HS-27A (cell line): ENCODE measurements at regions not wholly inside any gene's neighbourhood (a gene's known extent, or its start where the extent isn't known, plus 50 kb on each side); places are given as distances from the start of the nearest gene placed in this dataset.

ENCODE experiments used
- DNase-seq: peaks from one replicate; pipeline ENCODE4 v3.0.0-alpha.2; 2012; ENCODE audit warnings: low read depth, missing footprints

DNA sequence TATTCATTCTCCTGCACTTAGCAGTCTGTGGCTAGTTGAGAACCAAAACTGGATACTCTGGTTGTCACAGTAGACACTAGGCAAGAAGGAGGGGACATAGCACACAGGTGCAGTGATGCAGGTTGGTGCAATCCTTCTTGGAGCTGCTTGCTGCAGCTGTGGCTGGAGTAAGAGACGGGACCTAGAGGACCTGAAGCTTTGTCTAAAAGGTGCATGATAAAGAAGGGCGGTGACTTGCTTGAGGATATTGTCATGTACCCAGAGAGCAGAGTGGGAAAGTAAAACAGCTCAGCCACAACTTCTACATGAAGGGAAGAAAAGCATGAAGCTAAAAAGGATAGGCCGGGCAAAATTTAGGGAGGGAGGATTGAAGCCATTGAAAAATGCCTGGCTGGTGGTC, 304.1 kb upstream of the KIRREL3 start:
- DNase-seq = no peak

DNA sequence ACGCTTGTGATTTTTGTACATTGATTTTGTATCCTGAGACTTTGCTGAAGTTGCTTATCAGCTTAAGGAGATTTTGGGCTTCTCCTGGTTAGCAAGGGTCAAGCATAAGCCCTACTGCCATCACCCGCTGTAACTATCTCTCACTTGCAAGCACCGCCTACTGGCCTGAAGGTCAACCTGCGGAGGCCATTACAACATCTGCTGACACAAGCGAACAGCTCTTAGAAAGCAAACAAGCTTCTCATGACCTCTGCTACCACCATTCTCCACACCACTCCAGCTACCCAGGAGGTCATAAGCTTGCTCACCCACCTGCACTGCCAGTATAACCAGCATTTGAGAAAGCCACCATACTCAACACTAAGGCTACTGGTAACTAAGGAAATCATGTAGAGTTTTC, 288.4 kb upstream of the KIRREL3 start:
- no peak for DNase-seq

DNA sequence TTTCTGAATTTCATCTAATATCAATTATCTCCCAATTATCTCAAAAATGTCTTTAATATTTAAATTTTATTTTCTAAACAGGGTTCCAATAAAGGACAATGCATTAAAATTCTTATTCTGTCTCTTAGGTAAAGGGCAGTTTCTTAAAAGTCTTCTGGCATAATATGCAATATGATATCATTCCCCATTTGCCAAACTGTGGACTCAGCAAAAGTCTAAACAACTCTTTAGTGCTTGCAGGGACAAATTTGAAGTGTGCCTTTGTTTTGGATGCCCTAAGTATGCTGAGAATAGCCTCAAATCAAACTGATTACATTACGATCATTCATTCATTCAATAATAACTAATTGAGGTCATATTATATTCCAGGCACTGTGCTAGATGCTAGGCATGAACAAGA, 281.0 kb upstream of the KIRREL3 start:
- DNase-seq = no peak

DNA sequence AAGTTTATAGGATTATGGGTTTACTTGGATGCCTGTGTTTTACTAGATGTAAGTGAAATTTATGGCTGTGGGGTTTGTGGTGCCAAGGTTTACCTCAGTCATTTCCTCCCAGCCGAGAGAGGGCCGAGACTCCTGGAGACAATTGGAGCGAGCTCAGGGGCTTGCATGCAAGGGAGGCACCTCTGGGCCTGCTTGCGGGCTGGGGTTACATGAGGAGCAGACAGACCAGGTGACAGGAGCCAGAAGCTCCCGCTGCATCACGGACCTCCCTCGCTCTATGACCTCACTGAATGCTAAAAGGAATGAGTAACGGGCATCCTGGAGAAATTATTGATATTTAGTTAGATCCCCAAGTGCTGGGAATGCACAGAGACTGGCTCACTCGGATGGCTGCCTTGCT, 275.2 kb upstream of the KIRREL3 start:
- no peak for DNase-seq

DNA sequence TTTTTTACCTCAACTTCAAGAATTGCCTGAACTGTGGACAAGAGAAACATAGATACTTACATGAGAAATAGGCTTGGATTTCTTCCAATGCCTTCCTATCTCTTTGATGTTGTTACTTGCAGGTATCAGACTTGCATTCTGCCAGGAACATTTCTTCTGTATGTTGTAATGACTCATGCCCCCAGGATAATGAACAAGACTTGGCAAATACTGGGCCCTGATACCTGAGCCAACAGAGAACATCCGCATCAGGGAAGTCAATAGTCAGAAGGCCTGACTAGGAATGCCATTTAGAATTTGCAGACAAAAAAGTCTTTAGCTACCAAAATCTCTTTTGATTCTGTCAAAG, 273.7 kb upstream of the KIRREL3 start:
- no peak for DNase-seq

DNA sequence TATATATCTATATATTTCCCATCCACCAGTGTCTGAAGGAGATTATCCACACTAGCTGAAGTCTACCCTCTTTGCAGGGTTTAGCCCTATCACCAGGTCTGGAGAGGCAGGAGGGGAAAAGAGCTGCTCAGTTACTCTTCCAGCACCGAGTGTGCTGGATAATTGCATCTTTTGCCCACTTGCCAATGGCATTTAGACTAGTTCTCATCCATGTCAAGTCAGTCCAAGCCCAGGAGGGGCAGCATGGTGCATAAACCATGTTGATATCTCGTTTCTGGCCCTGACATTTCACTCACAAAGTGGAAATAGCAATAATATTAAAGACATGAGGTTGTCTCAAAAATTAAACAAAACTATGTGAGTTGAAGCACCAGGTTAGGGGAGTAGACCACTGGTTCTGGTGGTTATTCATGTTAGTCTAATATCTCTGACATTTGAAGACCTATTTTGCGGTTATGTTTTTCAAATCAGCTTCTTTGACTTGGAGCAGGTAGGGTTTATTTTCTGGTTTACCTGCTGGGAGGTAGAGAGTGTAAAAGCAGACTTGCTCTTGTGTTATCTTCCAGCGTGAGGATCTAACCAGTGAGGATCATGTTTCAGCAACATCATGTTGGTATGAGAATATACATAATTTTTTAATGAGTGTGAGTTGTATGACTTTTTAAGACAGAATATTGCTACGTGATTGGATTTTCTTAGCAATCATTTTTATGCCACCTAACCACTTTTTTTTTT, 273.2 kb upstream of the KIRREL3 start:
- DNase-seq = no peak

DNA sequence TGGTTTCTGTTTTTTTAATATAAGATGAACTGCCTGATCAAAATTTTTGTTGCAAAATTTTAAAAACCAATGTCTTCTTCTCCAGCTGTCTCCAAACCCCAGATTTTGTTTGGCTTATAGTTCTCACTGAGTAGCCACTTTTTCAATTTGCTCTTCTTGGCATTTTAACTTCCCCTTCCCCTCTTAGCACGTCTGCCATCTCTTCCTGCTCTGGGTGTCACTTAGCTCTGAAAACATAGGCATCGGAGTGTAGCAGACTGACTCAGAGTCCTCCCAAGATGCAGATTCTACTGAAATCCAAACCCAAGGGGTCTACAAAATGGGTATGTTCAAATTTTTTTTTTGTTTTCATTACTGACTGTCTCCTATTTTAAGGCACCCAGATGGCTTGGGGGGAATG, 270.3 kb upstream of the KIRREL3 start:
- no peak for DNase-seq

DNA sequence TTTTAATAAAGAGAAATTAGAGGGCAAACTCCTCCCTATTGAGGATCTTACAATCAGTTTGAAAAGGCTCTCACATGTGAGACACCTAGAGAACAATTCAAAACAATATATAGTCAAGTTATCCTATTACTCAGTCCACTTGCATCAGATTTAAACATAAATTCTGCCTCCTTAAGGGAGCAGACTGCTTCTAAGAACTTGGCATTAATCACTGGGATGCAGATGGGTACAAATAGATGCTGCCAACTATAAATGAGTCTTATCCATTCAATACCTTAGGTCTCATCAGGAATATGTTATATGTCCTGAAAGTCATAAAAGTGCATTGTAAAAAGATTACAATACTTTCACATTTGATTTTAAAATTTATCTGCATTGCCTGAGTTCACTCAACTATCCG, 269.3 kb upstream of the KIRREL3 start:
- no peak for DNase-seq

DNA sequence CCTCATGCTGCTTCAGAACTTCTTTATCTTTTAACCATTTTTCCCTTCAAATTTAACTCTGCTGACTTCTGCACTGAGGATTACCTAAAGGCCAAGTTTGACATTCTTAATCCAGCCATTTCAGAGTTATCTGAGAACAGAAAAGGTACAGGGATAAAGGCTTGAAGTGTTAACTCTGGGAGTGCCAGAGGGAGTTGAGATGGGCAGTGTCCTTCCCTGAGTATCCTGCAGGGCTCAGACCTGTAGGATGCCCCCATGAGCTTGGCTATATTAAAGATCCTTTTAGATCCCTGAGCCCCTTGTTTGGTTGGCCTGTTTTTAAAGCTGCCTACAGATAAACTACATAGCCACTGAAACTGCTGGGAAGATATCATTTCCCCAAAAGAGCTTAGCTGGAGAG, 268.4 kb upstream of the KIRREL3 start:
- no peak for DNase-seq

DNA sequence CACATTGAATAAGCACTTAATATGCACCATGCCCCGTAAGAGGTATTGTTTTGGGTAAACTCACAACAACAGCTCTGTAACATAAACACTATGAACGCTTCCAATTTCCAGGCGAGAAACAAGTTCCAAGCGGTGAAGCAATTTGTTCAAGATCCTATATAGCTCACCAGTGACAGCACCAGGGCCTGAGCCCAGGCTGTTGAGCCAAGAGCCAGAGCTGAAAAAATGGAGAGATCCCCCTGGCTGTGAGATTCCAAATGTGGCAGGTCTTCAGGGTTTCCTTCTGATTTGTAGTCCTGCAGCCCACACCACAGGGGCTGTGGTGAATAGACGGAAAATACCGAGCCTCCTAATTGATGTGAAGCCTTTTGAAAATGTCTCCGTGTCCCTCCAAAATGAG, 268.0 kb upstream of the KIRREL3 start:
- no peak for DNase-seq

DNA sequence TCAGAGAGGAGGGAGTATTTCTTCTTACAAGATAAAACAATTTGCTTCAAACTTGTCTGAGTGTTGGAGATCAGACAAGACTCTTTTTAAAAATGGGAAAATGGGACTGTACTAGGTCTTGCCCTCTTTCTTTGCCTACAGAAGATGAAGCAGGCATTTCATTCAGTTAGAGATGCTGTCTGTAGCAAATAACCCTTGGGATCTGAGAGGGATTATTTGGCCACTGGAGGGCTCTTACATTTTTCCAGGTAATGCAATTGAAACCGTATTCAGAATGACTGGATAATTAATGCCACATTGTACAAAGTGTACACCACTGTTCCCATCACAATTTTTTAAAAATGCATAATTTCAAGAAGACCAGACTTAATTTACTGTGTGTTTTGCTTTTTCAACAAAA, 258.5 kb upstream of the KIRREL3 start:
- DNase-seq = no peak

DNA sequence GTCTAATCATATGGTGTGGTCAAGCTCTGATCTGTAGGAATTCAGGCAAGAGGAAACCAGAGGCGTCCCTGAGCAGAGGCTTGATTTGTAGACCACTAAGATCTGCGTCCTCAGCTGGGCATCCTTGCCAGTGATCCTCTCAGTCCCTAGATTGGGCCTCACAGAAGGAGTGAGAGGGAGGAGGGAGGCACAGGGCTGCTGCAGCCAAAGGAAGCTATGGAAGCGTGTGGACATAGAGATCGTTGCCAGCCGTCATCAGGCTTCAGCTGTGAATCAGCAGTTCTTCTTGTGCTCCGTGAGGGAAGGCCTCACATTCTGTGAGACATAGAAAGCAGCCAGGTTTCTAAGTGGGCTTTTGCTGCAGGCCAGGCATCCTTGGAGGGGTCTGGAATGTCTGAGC, 254.6 kb upstream of the KIRREL3 start:
- no peak for DNase-seq

DNA sequence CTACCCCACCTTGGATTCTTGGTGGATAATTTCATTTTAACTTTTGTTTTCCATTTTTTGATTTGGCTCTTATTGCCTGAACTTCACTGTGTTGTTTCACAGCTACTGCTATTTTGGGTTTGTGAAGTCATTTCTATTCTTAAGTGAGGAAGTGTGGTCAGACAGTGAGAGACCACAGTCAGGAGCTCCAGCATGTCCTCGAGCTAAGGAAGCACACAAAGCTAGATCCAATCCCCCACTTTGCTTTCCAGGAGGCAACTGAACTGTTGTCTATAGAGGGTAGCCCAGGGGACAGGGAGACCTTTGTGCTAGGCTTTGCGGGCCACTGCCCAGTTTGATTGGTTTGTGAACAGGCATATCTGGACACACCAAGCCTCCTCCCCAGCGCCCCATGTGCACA, 251.8 kb upstream of the KIRREL3 start:
- DNase-seq = no peak

DNA sequence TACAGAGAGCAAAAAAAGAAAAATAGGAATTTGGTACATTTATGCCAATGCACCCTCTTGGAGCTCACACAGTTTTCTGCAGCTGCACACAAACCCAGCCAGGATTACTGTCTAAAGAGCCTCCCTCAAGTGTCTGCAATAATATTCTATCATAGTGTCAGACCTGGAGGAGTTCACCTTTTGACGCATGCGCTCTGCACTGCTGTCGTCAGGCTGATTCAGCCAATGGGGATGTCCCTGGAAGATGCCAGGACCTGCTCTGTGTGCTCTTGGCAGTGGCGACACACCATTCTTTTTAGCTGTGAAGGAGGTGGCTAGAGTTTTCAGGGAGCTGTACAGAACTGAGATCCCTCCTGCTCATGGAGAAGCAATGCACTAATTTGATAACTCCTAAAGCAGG, 249.0 kb upstream of the KIRREL3 start:
- no peak for DNase-seq

DNA sequence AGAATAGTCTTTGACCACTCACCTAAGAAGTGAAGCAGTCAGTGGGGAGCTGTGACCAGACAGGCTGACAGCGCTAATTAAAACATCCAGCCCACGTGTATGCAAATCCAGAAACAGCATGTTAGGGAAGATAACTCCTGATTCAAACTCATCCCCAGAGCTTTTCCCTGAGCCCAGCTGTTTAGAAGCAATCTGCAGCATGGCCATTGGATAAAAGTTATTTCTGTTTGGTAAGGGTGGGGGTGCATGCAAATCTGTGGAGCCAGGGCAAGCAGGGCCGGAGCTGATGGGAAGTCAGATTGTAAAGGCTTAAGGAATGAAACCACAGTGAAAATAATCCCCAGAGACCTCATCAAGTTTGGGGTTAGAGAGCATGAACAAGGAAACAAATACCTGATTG, 247.9 kb upstream of the KIRREL3 start:
- no peak for DNase-seq

DNA sequence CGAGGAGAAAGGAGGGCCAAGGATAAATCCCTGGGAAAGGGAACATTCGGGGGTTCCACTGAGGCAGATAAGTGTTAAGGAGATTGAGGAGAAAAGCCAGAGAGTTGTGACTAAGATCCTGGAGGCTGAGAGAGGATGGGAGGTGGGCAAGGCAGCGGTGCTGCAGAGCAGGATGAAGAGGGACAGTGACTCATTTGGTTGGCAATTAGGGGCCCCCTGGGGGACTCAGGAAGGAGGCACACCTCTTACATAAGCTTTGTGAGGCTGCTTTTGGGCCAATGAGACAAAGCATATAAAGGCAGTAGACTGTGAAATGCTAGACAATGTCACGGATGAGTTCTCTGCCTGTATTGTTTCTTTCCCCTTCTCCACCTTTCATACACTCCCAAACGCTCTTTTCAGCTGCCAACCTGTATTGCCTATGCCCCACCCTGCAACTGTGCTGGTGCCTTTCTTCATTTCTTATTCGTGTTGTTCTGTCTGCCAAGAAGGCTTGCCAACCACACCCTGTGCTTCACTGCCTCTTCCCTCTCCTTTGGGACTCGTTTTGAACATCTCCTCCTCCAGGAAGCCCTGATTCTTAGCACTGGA, 246.8 kb upstream of the KIRREL3 start:
- no peak for DNase-seq

DNA sequence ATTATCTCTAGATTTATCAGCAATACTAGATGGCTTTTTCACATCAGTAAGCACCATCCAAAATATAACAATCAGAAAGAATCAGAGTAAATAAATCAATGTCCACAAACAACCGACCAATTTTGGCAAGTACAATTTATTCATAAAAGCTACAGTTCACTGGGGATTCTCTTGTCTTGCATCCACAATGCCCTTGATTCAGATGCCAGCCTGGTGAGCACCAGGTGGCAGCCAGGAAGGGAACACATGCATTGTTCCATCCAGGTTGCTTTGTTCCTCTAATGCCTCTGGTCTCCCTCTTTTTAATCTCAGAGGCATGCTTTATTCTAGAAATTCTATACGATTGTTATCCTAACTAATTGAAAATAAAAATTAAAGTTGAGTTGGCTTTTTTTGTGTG, 242.1 kb upstream of the KIRREL3 start:
- DNase-seq = no peak

DNA sequence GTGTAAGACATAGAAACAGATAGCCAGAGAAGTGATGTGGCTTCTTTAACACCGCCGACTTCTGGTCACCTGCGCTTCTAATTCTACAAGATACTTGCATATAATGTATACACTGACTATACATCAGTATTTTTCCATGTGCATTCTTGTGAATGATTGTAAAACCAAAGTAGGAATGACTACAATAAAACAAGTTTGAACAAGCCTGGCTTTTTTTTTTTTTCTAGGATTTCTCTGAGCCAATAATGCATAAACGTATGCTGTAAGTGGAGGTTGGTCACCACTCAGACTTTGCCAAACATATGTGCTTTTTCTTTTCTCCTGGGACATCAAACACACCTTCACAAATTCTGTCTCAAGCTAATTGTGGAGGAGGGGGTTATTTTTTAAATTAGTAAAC, 237.8 kb upstream of the KIRREL3 start:
- DNase-seq = no peak

DNA sequence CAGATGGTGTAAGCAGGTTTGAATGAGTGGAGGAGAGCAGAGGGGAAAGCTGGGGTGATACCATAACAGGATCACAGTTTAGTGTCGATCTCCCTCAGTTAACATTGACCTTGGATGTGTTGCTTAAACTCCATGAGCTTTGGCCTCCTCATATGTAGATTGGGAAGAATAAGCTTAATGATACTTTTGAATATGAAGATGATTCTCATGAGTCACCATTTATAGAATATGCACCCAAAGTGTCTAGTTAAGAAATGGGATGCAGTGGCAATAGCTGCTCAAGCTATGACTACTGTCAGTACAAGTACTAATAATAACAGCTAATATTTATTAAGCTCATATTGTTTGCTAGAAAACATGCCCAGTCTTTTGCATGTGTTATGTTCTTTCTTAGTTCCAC, 236.2 kb upstream of the KIRREL3 start:
- no peak for DNase-seq

DNA sequence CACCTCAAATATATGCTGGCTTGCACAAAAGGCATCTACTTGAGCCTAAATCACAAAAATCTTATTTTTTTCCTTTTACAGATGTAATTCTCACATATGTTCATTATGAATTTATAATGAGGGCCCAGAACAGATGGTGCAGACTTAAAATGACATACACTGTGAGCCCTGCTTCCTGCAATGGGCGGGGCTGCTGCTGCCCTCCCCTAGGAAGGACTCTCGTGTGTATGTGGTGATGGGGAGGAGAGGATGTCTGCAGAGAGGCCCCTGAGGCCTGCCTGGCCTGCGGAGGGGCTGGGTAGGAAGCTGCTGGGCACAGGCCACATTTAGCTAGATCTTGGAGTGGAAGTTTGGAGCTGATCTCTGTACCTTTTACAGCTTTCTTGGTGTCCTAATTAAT, 233.4 kb upstream of the KIRREL3 start:
- DNase-seq = no peak

DNA sequence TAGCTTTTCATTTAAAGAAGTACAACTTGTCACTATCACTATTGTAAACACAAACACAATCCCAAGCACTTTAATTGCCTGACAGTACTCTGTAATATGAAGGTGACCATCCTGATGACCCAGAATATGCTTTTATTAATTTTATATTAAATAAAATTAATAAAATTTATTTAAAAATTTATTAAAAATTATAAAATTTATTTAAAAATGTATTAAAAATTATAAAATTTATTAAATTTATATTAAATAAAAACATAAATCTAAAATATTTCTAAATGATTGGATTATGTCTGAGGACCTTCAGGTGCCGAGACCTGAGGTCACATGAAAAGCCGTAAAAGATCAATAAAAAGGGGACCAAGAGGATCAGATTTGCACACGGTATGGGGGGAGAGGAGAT, 229.8 kb upstream of the KIRREL3 start:
- no peak for DNase-seq

DNA sequence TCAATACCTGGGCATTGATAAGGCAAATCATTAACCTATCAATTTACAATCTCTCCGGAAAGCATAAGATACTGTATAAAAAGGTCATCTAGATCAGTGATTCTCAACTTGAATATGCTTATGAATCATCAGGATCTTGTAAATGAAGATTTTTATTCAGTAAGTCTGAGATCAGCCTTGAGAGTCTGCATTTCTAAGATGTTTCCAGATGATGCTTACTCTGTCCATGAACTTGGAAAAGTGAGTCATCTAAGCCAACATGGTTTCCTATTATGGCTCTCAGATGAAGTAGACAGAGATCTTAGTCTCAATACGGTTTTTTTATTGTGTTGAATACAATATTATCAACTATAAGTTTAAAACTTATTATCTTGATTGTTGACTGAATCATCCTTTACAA, 226.4 kb upstream of the KIRREL3 start:
- no peak for DNase-seq

DNA sequence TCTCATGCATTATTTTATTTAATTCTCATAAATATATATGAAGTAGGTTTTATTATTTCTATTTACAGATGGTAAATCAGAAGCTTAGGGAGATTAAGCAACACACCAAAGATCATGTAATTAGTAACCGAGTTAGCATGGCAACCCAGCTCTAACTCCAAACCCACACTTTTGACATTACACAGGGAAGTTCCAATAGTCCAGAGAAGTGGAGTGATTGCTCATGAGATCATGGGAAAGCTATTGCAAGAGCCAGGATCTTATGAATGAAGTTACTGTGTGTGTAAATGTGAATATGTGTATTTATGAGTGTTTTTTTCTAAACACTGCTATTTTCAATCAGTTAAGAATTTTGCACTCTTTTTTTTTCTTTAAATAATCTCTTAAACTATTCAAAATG, 225.8 kb upstream of the KIRREL3 start:
- no peak for DNase-seq

DNA sequence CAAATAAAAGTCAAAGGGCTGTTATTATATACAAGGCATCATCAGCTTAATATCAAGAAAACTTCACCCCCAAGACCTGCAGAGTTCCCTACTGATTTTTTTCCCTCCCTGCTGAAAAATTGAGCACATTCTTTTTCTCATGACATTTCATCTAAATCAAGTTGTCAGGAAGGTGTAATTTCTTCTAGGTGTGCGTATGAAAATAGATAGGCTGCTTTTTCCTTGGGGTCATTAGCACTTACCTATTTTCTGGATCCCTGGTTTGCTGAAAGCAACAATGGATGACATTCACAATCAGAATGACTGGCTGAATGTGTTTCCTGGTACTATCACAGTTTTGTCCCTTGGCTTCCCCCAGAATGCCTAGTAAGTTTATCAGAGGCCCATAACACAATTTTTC, 225.0 kb upstream of the KIRREL3 start:
- DNase-seq = no peak

DNA sequence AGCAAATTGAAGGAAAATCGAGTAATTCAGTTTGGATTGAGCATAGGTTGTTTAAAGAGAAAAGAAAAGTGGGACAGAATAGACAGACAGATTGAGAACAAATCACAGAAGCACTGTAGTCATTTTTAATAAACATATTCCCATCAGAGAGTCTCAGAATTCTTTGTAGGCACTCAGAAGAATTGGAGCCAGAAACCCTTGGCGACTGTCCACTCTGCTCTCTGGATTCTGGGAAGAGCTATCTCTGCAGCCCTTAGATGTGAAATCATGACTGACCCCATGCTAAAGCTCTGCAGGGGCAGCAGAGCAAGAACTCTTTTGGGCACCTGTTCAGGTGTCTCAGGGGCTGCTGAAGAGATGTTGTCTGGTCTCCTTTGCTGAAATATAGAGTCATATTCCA, 223.7 kb upstream of the KIRREL3 start:
- DNase-seq = no peak
